ENCODE measurements at regions not wholly inside any gene's neighbourhood (a gene's known extent, or its start where the extent isn't known, plus 50 kb on each side); places are given as distances from the start of the nearest gene placed in this dataset.
A peak's percentile ranks its signal among the peaks of the same experiment; 100 is the strongest.

DNA sequence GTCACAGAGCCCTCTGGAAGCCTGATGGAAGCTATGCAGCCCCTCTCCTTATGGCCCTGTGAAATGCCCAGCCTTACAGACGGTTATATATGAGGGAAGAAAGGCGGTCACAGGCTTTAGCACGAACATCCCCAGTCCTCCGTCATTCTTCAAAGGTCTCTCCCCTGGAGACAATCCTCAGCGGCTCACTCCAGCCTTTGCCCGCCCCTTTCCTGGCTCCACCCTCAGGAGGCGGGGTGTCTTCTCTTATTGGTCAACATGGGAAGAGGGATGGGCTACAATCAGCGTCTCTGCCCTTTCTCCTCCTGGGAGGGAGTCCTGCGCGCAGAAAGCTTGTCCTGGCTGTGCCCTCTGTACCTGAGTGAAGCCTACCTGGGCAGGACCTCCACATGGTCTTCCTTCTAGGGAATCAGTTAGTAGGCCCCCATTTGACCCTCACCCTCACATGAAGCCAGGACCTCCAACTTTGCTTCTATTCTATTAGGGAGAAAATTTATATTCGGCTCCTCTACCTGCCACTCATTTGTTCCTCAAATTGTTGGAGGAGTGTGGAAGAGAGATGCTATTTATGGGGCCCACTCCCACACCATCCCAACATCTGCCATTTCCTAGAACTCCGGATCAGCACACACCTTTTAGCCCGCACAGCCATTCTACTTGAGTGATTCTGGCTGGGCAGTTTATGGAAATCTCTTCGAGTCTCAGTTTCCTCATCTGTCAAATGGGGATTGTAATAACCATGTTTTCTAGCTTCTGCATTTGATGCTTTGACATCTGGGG is 112.9 kb upstream of the SLC6A11 start:
- intact Hi-C loops (cut with micrococcal nuclease; ENCODE audit: unreplicated experiment) = no loop called here
- TF ChIP-seq EZH2phosphoT487 (IDR thresholded peaks at IDR 0.05; ENCODE audit: borderline replicate concordance, low read depth, low read length) (no peak), CTCF (conservative IDR thresholded peaks at IDR 0.05; ENCODE audit: low read length) (no peak)
- BruUV-seq (replicated peaks) = no TSS peak
- H3K4me1 ChIP-seq (ENCODE audit: insufficient read depth, low read length, poor library complexity, severe bottlenecking) = no peaks in the 10 kb centered on the region
- no peak overlapping the region for H3K4me3 ChIP-seq (ENCODE audit: low read depth, low read length, poor library complexity, severe bottlenecking)
- POLR2A ChIA-PET = no interaction called here
- H3K27ac ChIP-seq (ENCODE audit: low read depth, low read length, poor library complexity, severe bottlenecking) = no peak overlapping the region
- no peaks in the 10 kb centered on the region for H4K20me1 ChIP-seq (ENCODE audit: insufficient read depth, low read length)
- H3K9me2 ChIP-seq (ENCODE audit: insufficient read depth, low read length) = no peaks in the 10 kb centered on the region
- no peaks in the 10 kb centered on the region for H3K9me3 ChIP-seq (ENCODE audit: low read length)
- CTCF ChIA-PET (ENCODE audit: unreplicated experiment) = no interaction called here
- no peak overlapping the region for H3K4me2 ChIP-seq (ENCODE audit: low read length)
- H3K36me3 ChIP-seq (ENCODE audit: insufficient read depth, low read length) = no peaks in the 10 kb centered on the region
- no peak overlapping the region for H2AFZ ChIP-seq (ENCODE audit: low read length)
- no peaks in the 10 kb centered on the region for H3K79me2 ChIP-seq (ENCODE audit: insufficient read depth, low read depth, low read length)
- peak; percentile 9 for DNase-seq (ENCODE audit: low spot score)

GRCh38 chr3:10703875-10704274 is 112.2 kb upstream of the SLC6A11 start:
- Histone ChIP-seq H2AFZ (ENCODE audit: low read length) (no peak overlapping the region), H3K36me3 (ENCODE audit: insufficient read depth, low read length) (no peaks in the 10 kb centered on the region), H3K4me3 (ENCODE audit: low read depth, low read length, poor library complexity, severe bottlenecking) (no peak overlapping the region), H3K27ac (ENCODE audit: low read depth, low read length, poor library complexity, severe bottlenecking) (no peak overlapping the region), H4K20me1 (ENCODE audit: insufficient read depth, low read length) (no peaks in the 10 kb centered on the region), H3K4me1 (ENCODE audit: insufficient read depth, low read length, poor library complexity, severe bottlenecking) (no peaks in the 10 kb centered on the region), H3K4me2 (ENCODE audit: low read length) (no peak overlapping the region), H3K9me3 (ENCODE audit: low read length) (no peaks in the 10 kb centered on the region), H3K9me2 (ENCODE audit: insufficient read depth, low read length) (no peaks in the 10 kb centered on the region), H3K79me2 (ENCODE audit: insufficient read depth, low read depth, low read length) (no peaks in the 10 kb centered on the region)
- TF ChIP-seq CTCF (conservative IDR thresholded peaks at IDR 0.05; ENCODE audit: low read length) (peak; percentile 73), EZH2phosphoT487 (IDR thresholded peaks at IDR 0.05; ENCODE audit: borderline replicate concordance, low read depth, low read length) (no peak)
- BruUV-seq (replicated peaks) = no TSS peak
- ChIA-PET POLR2A (interaction anchor here (0.6 kb wide), 1 partner anchor 1659 kb away, joined by 4 read pairs; no protein-coding TSS in a partner anchor), CTCF (ENCODE audit: unreplicated experiment) (no interaction called here)
- intact Hi-C loops (cut with micrococcal nuclease; ENCODE audit: unreplicated experiment) = no loop called here
- DNase-seq (ENCODE audit: low spot score) = peak; percentile 25

DNA sequence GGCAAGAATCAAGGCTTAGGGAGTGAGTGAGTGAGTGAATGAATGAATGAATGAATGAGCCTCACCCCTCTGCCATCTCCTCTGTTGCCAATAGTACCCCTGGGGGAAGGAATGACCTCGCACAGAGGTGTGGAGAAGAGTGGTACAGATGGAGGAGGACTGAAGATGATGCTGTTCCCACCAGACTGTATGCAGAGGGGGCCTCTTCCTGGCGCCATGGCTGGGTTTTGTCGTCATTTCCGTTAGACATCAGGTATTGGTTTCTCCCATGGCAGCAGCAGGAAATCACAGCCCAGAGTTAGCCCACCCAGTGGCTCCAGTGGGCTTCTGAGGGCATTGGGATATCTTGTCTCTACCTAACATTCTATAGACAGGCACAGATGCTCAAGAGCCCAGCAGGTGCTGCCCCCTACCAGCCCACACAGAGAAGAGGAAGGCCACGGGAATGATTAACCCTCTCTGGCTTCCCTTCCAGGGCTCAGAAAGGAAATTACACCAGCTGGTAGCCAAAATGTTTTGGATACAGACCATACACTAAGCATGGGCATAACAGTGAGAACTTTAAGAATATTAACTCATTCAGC is 109.8 kb upstream of the SLC6A11 start:
- peak; percentile 65 for TF ChIP-seq CTCF (conservative IDR thresholded peaks at IDR 0.05; ENCODE audit: low read length)
- no peak for TF ChIP-seq EZH2phosphoT487 (IDR thresholded peaks at IDR 0.05; ENCODE audit: borderline replicate concordance, low read depth, low read length)
- POLR2A ChIA-PET = no interaction called here
- CTCF ChIA-PET (ENCODE audit: unreplicated experiment) = no interaction called here
- Histone ChIP-seq H3K36me3 (ENCODE audit: insufficient read depth, low read length) (no peaks in the 10 kb centered on the region), H3K9me3 (ENCODE audit: low read length) (no peaks in the 10 kb centered on the region), H3K79me2 (ENCODE audit: insufficient read depth, low read depth, low read length) (no peaks in the 10 kb centered on the region), H3K4me2 (ENCODE audit: low read length) (no peak overlapping the region), H2AFZ (ENCODE audit: low read length) (no peak overlapping the region), H3K4me3 (ENCODE audit: low read depth, low read length, poor library complexity, severe bottlenecking) (no peak overlapping the region), H3K4me1 (ENCODE audit: insufficient read depth, low read length, poor library complexity, severe bottlenecking) (no peaks in the 10 kb centered on the region), H3K27ac (ENCODE audit: low read depth, low read length, poor library complexity, severe bottlenecking) (no peak overlapping the region), H3K9me2 (ENCODE audit: insufficient read depth, low read length) (no peaks in the 10 kb centered on the region), H4K20me1 (ENCODE audit: insufficient read depth, low read length) (no peaks in the 10 kb centered on the region)
- no TSS peak for BruUV-seq (replicated peaks)
- intact Hi-C loops (cut with micrococcal nuclease; ENCODE audit: unreplicated experiment) = no loop called here
- peak; percentile 14 for DNase-seq (ENCODE audit: low spot score)

Data from OCI-LY7 (cell line).